GM19238 (cell line): ENCODE measurements at regions not wholly inside any gene's neighbourhood (a gene's known extent, or its start where the extent isn't known, plus 50 kb on each side); places are given as distances from the start of the nearest gene placed in this dataset.
"Not testable (repeated sequence)": the region's sequence is repeated elsewhere in the genome, so short reads cannot be mapped to it uniquely, and the experiment has no call there.

Source experiments
- DNase-seq: peaks from one replicate; pipeline ENCODE4 v3.0.0; 2011; ENCODE audit warnings: low spot score; ENCODE audit not compliant: insufficient read length

DNA sequence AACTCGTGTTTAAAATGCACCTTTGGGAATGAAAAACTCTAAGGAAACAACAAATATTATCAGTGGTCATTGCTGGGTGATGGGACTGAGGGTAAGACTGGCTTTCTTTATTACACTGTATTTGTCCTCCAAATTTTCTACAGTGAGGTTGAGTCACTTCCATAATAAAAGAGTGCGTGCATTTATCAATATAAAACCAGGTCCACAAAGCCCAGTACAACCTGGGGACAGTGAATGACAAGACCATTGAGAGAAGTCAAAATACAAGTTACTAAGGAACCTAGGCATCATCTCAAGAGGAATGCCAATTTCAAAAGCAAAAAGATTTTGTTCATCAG is 76.4 kb downstream of the MAGED4 start:
- DNase-seq, result no peak

- DNase-seq, result peak; percentile 69
Measured at GRCh38 chrX:52261463-52262194, 76.9 kb downstream of the MAGED4 start.

DNA sequence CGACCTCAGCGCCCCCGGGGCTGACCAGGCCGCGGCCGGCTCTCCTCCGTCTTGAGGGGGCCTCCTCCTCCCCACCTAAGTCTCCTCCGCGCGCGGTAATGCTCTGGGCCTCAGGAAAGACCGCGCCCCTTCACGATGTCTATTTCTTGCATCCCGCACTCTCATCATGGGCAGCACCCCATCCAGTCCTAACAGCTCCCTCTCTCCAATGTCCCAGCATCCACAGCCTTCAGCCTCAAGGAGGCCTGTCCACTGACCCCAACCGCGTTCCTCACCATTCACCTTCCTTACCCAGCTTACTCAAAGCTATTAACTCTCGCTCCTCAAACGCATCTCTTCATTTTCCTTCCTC is 77.5 kb downstream of the MAGED4 start:
- DNase-seq, result no peak

- no peak for DNase-seq
Measured at GRCh38 chrX:52263417-52263816, 78.7 kb downstream of the MAGED4 start.

DNA sequence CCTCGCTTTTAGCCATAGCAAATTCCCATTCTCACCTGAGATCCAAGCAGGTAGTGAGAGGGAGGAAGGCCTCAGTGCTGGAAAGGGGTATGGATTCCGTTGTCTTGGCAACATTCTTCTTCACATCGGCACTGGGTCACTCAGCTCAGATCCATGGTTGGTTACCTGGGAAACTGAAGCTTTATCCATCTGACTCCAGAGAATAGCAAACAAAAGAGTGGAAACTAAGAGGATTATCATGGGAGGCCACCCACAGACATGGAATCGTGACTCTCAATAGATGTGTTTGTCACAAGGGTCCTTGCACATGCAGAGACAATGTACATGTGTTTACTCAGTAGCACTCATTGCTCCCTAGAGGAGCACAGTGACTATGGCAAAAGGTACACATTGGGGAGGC is 81.0 kb downstream of the MAGED4 start:
- DNase-seq, result no peak

DNA sequence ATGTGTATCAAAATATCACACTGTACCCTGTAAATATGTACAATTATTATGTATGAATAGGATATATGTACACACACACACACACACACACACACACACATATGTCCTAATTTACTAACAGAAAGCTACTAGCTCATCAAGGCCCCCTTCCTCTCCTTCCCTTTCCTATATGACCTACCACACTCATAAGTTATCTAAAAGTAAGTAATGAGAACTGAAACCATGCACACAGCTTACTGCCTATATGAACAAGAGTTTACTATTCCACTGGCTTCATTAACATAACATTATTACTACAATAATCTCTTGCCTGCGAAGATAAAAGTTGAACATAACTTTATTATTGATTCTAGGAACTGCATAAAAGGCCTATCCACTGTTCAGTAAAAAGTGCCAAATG is 83.8 kb downstream of the MAGED4 start:
- DNase-seq, result not testable (repeated sequence)

DNA sequence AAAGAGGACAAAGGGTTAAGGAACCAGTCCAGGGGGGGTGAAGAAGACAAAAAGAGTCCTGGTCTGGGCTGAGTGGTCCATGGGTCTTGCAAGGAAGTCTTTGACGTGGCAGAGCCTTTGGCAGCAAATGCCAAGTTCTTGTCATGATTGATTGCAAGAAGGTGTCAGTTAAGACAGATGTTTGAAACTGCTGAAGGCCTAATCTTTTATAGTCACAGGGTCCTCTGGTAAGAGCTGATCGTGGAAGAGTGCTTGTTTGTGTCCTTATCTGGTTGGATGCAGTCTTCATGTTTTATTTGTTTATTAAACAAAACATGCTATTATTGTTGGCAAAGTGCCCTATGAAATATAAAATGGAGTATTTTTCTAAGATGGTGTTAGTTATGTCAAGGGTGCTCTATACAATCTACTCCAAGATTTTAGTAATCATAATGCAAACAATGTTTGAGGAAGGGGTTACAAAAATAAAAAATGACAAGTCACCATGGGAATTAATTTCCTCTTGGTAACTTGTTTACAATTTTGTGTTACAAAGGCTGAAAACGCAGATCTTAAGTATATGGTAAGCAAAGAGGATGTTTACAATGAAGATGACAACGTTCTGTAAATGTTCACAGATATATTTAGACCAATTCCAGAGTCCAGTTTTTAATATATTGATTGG is 85.9 kb downstream of the MAGED4 start:
- no peak for DNase-seq

GRCh38 chrX:52271206-52271605 is 86.5 kb downstream of the MAGED4 start:
- DNase-seq, result no peak

GRCh38 chrX:52277666-52278065 is 91.2 kb upstream of the XAGE2 start:
- no peak for DNase-seq

DNA sequence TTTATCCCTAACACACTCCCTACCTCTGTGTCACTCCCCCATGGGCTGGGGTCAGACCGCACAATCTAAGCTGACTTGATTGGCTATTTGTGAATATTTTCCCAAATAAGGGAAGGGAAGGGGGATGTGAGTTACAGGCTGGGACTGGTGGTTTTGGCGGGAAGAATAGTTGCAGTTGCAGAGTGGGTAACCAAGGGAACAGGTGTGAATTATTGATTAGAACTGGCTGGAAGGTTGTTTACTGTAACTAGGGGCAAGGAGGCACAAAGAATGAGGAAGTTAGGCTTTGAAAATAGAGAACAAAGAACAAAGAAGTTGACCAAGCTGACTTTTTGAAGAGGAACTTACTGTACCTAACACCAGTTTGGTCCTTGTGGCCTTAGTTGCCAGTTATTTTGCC is 88.0 kb upstream of the XAGE2 start:
- no peak for DNase-seq

- no peak for DNase-seq
Measured at GRCh38 chrX:52284865-52285264, 84.0 kb upstream of the XAGE2 start.

DNA sequence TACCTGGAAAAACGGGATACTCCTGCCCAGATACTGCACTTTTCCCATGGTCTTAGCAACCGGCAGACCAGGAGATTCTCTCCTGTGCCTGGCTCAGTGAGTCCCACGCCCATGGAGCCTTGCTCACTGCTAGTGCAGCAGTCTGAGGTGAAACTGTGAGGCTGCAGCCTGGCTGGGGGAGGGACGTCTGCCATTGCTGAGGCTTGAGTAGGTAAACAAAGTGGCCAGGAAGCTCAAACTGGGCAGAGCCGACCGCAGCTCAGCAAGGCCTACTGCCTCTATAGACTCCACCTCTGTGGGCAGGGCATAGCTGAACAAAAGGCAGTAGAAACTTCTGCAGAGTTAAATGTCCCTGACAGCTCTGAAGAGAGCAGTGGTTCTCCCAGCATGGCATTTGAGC is 69.9 kb upstream of the XAGE2 start:
- not testable (repeated sequence) for DNase-seq

DNA sequence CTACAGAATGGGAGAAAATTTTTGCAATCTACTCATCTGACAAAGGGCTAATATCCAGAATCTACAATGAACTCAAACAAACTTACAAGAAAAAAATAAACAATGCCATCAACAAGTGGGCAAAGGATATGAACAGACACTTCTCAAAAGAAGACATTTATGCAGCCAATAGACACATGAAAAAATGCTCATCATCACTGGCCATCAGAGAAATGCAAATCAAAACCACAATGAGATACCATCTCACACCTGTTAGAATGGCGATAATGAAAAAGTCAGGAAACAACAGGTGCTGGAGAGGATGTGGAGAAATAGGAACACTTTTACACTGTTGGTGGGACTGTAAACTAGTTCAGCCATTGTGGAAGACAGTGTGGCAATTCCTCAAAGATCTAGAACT is 60.3 kb upstream of the XAGE2 start:
- DNase-seq, result not testable (repeated sequence)
